ES-I3 (cell line): ENCODE measurements at regions not wholly inside any gene's neighbourhood (a gene's known extent, or its start where the extent isn't known, plus 50 kb on each side); places are given as distances from the start of the nearest gene placed in this dataset.

ENCODE experiments used
- H3K36me3 ChIP-seq: 2 replicates; pipeline ENCODE4 v1.6.1; 2013; ENCODE audit warnings: mild to moderate bottlenecking, low read length, control low read depth, moderate library complexity; ENCODE audit not compliant: insufficient read depth
- H3K4me1 ChIP-seq: 2 replicates; pipeline ENCODE4 v1.6.1; 2013; ENCODE audit warnings: mild to moderate bottlenecking, control low read depth, low read length; ENCODE audit not compliant: insufficient read depth
- H3K9ac ChIP-seq: 2 replicates; pipeline ENCODE4 v1.6.1; 2013; ENCODE audit warnings: low read depth, mild to moderate bottlenecking, low read length, moderate library complexity
- H3K9me3 ChIP-seq: 2 replicates; pipeline ENCODE4 v1.6.1; 2013; ENCODE audit warnings: mild to moderate bottlenecking, low read length, moderate library complexity; ENCODE audit not compliant: control insufficient read depth, insufficient read depth

DNA sequence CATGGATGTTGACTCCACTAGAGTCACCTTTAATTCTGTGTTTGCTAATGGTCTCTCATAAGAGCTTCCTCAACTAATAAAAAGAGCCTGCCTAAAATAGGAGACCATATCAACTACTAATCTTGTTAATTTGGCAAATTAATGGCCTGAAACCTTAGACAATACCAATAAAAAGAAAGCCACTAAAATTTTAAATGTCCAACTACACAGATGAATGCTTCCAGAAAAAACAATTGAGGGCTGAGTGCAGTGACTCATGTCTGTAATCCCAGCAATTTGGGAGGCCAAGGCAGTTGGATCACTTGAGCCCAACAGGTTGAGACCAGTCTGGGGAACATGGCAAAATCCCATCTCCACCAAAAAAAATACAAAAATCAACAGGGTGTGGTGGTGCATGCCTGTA, 230.9 kb downstream of the NSUN3 start:
- H3K9ac ChIP-seq, result no peak overlapping the region
- H3K9me3 ChIP-seq, result no peaks in the 10 kb centered on the region
- H3K4me1 ChIP-seq, result no peaks in the 10 kb centered on the region; the same call in 1 of the 2 replicates
- no peaks in the 10 kb centered on the region for H3K36me3 ChIP-seq

DNA sequence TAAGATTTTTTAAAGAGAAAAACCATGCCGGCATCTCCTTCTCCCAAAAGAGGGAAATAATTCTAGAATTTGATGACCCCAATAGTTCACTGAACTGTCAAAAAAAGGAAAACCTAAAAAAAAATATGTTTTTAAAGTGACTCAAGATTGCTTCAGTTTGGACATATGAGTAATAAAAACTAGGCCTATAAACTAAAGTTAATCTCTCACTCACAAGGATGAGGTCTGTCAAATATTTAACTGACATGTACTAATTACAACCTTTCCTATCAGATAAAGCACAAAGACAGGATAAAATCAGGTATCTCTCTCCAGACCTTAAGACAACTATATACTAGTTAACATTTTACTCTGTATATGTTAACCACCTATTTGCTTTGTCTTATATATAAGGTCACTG, 231.9 kb downstream of the NSUN3 start:
- Histone ChIP-seq H3K4me1 (no peaks in the 10 kb centered on the region; the same call in 1 of the 2 replicates), H3K36me3 (no peaks in the 10 kb centered on the region), H3K9me3 (no peaks in the 10 kb centered on the region), H3K9ac (no peak overlapping the region)

DNA sequence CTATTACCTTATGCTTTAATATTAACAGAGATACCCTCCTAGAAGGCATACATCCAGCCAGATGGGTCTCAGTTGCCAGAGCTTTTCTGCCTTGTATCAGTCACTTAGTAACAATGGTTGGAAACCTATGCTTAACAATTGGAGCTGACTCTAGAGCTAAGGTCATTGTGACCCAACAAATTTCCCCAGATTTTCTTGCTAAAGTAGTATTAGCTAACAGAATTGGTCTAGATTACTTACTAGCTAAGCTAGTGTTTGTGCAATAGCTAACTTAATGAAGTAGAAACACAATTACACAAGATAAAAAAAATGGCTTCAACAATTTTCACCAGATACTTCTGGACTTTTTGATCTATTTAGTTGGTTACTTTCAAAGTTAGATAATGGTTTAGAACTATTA, 236.9 kb downstream of the NSUN3 start:
- Histone ChIP-seq H3K9ac (no peak overlapping the region), H3K9me3 (no peaks in the 10 kb centered on the region), H3K36me3 (no peaks in the 10 kb centered on the region), H3K4me1 (no peaks in the 10 kb centered on the region)

DNA sequence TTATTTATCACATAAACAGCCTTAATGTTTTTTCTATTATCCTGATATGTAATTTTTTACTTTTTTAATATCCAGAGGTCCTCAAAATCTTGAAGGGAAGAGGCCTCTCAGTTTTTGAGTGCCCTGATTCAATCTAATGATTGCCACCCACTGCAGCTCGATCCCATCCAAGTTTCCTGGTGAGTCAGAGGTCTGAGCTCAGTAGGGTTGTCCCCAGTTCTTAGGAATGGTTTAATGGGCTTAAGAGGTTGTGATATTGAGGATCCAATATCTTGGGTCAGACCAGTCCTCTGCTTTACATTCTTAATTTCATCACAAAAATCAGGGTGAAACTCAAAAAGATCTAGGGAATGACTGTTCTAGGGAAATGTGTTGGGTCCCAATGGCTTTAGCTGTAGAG, 238.5 kb downstream of the NSUN3 start:
- Histone ChIP-seq H3K9ac (no peak overlapping the region), H3K36me3 (no peaks in the 10 kb centered on the region), H3K9me3 (no peaks in the 10 kb centered on the region), H3K4me1 (no peaks in the 10 kb centered on the region; the same call in 1 of the 2 replicates)

DNA sequence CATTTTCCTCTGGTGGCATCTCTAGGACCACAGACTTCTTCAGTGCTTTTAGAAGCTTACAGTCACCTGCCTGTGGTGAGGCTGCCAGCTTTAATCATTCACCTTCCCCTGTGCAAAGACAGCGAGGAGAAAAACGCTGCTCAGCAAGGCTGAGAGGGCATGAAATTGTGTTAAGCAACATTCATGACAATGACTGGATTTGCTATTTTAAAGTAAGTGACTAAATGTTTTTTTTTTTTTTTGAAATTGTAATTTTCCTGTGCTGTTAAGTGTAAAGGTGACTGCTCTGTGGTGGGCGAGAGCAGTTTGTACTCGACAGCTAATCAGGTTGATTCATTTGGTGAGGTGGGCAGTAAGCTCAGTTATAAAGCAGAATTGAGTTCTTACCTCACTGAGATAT, 240.4 kb downstream of the NSUN3 start:
- Histone ChIP-seq H3K4me1 (peaks cover 4% of the 10 kb centered on the region; the same call in 1 of the 2 replicates), H3K9me3 (peaks cover 3% of the 10 kb centered on the region; the same call in 1 of the 2 replicates), H3K9ac (no peak overlapping the region), H3K36me3 (no peaks in the 10 kb centered on the region)

DNA sequence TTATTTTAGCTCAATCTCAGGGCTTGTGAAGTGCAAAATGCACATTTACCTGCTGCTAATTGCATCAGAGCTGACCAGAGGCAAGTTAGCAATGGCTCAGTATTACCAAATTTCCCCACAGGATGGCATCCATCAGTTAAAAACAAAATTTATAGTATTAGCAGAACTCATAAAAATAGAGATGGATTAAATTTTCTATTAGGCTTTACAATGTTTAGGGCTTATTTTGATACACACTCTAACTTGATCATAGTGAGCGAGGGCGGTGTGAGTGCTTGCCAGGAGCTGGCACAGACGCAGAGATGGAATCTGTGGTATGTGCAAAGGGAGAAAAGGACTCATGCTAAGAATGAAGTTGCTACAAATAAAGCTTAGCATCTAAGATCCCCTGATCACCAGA, 241.0 kb downstream of the NSUN3 start:
- no peak overlapping the region for H3K9ac ChIP-seq
- H3K36me3 ChIP-seq, result no peaks in the 10 kb centered on the region
- peaks cover 3% of the 10 kb centered on the region; the same call in 1 of the 2 replicates for H3K9me3 ChIP-seq
- peaks cover 4% of the 10 kb centered on the region; the same call in 1 of the 2 replicates for H3K4me1 ChIP-seq

DNA sequence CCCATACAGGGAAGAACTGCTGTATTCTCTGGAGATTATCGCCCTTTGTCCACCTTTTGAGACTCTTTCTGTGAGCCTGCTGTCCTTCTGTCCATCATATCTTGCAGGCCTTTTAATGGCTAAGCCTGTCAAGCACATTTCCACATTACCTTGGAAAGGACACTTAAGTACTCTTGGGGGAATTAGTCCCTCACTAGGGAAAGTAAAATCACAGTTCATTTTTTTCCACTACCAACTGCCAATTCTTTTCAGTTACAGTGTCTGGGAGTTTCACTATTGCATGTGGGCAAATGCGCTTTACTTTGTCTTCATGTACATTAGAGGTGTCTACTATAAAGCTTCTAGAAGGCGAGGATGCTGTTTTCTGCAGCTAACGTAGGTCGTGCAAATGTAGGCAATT, 242.1 kb downstream of the NSUN3 start:
- no peaks in the 10 kb centered on the region for H3K36me3 ChIP-seq
- H3K9me3 ChIP-seq, result peaks cover 3% of the 10 kb centered on the region; the same call in 1 of the 2 replicates
- peaks cover 4% of the 10 kb centered on the region; the same call in 1 of the 2 replicates for H3K4me1 ChIP-seq
- no peak overlapping the region for H3K9ac ChIP-seq

DNA sequence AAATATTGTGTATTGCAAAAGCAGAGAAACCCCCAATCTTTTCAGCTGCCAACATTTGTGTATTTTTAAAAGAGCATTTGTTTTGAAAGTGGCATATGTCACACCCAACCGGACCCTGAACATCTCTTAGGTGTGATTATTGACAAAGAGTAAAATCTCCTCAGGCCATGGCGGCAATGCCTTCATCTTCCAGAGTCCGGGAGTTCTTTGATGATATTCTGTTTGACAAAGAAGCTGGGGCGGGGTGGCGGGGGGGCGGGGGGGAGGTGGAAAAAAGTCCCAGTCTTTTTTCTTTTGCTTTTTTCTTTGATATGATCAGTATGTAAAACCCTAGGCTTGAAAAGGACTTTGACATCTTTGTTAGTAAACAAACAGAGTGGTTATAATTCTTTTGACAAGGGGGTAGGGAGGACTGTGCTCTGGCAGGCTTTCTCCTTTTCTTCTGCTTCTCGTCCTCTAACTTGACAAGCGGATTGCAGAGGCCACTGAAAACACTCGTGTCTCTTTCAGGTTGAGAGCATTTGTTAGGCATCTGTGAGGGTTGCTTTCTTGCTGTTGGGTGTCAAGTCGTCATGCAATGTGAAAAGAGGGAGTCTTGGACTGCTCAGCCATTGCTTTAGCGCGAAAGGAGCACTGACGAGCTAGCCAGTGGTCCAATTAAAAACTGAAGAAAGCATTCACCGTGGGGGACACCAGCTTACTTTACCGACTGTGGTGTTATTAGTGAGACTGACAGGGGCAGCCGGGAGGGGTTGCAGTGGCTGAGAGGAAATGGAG, 243.2 kb downstream of the NSUN3 start:
- H3K36me3 ChIP-seq, result no peaks in the 10 kb centered on the region
- H3K4me1 ChIP-seq, result peaks cover 8% of the 10 kb centered on the region
- peaks cover 3% of the 10 kb centered on the region; the same call in 1 of the 2 replicates for H3K9me3 ChIP-seq
- H3K9ac ChIP-seq, result peak overlapping the region; percentile 21; the same call in 1 of the 2 replicates

DNA sequence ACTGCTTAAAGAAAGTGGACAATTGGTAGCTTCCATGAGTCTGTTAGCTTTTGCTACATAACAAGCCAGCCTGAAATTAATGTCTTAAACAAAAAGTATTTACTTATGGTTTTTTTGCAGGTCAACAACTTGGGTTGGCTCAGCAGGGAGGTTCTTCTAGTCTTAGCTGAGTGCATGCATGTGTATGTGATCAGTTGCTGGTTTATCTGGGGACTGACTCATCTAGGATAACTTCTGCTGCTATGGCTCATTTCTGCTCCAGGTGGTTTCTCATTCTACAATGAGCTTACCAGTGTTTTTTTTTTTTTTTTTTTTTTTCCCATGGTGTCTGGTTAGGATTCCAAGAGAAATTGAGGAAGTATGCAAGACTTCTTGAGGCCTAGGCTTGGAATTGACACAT, 244.7 kb downstream of the NSUN3 start:
- H3K36me3 ChIP-seq, result no peaks in the 10 kb centered on the region
- no peak overlapping the region for H3K9ac ChIP-seq
- H3K4me1 ChIP-seq, result peaks cover 8% of the 10 kb centered on the region
- H3K9me3 ChIP-seq, result peaks cover 3% of the 10 kb centered on the region; the same call in 1 of the 2 replicates

DNA sequence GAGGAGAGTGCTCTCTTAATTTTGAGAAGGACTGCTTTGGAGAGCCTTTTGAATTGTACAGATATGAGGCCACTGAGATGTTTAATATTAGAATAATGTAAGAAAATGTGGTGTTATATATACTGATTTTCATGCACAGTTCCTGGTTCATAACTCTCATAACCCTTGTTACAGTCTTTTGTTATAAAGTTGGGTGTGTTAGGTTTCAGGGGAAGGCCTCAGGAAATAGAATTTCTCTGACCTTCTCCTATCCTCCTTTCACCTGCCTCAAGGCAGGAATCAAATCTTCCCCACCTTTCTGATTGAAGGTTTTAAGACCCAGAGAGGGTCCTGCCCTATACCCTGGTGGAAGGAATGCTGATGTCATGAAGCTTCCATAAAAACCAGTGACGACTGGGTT, 245.9 kb downstream of the NSUN3 start:
- no peak overlapping the region for H3K9ac ChIP-seq
- peaks cover 8% of the 10 kb centered on the region for H3K4me1 ChIP-seq
- H3K36me3 ChIP-seq, result no peaks in the 10 kb centered on the region
- H3K9me3 ChIP-seq, result peaks cover 3% of the 10 kb centered on the region; the same call in 1 of the 2 replicates

DNA sequence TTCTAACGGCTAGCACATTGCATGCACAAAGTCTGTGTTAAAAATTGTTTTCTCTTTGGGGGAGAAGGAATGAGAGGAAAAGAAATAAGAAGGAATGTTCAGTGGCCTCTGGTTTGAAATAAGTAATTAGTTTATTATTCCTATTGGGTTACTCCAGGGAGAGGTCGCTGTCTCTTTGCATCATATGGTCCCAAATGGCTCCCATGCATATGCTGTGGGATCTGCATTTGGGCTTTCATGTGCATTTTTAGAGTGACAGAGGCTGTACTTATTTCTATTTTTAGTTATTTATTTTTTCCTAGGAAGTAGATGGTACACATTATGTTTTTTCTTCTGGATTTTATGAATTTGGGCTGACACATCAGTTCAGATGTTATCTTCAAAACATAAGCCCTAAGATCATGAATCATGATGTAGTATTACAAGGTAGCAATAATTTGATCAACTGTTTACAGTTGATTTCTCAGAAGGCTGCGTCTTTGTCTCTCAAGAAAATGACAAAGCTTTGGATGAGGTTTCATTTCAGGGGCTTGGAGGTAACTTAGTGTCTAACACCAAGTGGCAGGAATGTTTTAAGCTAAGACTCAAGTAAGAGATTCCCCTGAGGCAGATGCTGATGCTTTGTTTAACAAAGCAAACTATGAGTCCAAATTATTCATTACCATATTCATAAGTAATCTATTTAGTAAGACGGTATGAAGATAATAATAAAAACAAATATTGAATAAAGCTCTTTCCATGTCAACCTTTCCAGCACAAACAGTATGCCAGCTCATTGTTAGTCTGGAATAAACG, 247.7 kb downstream of the NSUN3 start:
- Histone ChIP-seq H3K4me1 (peaks cover 8% of the 10 kb centered on the region), H3K9ac (no peak overlapping the region), H3K36me3 (no peaks in the 10 kb centered on the region), H3K9me3 (peaks cover 3% of the 10 kb centered on the region; the same call in 1 of the 2 replicates)

DNA sequence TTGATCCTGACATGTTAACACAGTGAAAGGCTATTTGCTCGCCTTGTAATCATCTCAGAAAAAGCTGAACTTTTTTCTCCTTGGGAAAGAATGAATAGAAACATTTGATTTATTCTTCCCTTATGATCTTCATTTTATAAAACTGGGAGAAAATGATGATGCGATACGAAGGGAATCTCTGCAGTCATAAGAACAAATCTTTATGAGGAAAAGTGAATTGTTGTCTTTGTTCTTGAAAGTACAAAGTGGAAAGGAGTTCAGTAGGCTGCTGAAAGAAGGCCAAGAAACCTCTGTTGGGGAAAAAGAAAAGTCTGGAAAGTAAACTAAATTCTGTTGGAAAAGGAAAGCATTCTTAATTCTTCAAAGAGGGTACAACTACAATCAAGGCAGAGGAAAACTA, 248.8 kb downstream of the NSUN3 start:
- H3K9ac ChIP-seq, result no peak overlapping the region
- H3K4me1 ChIP-seq, result peaks cover 7% of the 10 kb centered on the region; the same call in 1 of the 2 replicates
- peaks cover 3% of the 10 kb centered on the region; the same call in 1 of the 2 replicates for H3K9me3 ChIP-seq
- no peaks in the 10 kb centered on the region for H3K36me3 ChIP-seq

DNA sequence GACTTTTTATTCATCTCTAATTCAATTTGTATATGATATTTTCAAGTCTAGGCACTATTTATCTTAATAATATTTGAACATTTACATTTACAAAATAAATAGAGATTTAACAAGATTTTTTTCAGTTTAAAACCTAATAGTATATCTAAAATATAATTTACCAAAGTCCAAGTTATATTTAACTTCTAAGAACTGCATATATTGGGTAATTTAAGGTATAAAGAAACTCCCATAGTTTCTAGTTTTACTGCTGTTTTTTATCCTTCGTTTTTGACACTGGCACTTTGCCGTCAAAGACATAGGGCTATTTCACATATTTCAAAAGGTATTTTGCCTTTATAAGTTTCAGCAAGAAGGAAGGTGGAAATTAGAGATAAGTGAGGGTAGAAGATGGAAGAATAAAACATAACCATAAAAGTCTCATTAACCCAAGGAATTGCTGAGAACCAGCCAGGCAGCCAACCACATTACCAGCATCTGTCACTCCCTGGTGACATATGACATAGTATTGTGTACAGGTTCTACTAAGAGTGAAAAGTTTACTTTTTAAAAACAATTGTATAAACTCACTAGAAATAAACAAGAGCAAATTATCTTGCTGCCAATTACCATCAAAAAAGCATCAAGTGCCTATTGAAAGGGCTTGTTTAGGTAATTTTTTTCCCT, 251.5 kb downstream of the NSUN3 start:
- H3K9ac ChIP-seq, result no peak overlapping the region
- H3K9me3 ChIP-seq, result no peaks in the 10 kb centered on the region
- H3K36me3 ChIP-seq, result no peaks in the 10 kb centered on the region
- H3K4me1 ChIP-seq, result peaks cover 4% of the 10 kb centered on the region; the same call in 1 of the 2 replicates

DNA sequence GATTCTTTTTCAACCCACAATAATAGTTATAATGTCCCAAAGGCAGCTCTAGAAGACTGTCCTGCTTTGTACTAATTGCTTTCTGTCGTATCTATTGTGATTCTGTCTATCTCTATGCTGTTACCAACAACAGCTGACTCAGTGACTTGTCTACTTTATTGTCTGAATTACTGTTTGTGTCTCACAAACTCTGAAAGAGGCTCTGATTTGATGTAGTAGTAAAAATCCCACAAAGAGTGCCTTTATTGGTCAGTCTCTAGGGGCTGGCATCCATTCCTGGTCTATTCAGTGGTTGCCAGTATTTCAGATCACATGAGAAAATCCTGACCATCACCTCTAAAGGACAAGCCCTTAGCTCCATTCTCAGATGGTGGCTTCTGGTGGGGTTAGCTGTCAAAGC, 254.2 kb downstream of the NSUN3 start:
- Histone ChIP-seq H3K9ac (no peak overlapping the region), H3K9me3 (no peaks in the 10 kb centered on the region), H3K36me3 (no peaks in the 10 kb centered on the region), H3K4me1 (no peaks in the 10 kb centered on the region)
